ENCODE measurements at regions not wholly inside any gene's neighbourhood (a gene's known extent, or its start where the extent isn't known, plus 50 kb on each side); places are given as distances from the start of the nearest gene placed in this dataset.

- H3K9me3 ChIP-seq, result peaks cover 0 to 59% (median 14%) of the 10 kb centered on the region in 4 donors
- 92 to 95% methylated on average over 5 of the region's 5 CpGs for WGBS, 2 donors
- H3K4me1 ChIP-seq, result no peaks in the 10 kb centered on the region
- no peak for DNase-seq (ENCODE audit: low spot score in 2 of 2)
- no peak overlapping the region for H3K27ac ChIP-seq
- H3K36me3 ChIP-seq, result no peaks in the 10 kb centered on the region
- no peak for TF ChIP-seq POLR2A (IDR thresholded peaks at IDR 0.05)
- TF ChIP-seq CTCF (IDR thresholded peaks at IDR 0.05), result no peak
- TF ChIP-seq EP300 (IDR thresholded peaks at IDR 0.05), result no peak
- H3K4me3 ChIP-seq, result no peak overlapping the region
- no peaks in the 10 kb centered on the region for H3K27me3 ChIP-seq
Measured at GRCh38 chr6:23672737-23673136, 453.3 kb upstream of the NRSN1 start.

- Histone ChIP-seq H3K27me3 (no peaks in the 10 kb centered on the region), H3K36me3 (no peaks in the 10 kb centered on the region), H3K27ac (no peak overlapping the region), H3K9me3 (peaks cover 0 to 19% (median 8%) of the 10 kb centered on the region in 4 donors), H3K4me3 (no peak overlapping the region), H3K4me1 (no peaks in the 10 kb centered on the region)
- DNase-seq (ENCODE audit: low spot score in 2 of 2), result no peak
- TF ChIP-seq POLR2A (IDR thresholded peaks at IDR 0.05) (no peak), EP300 (IDR thresholded peaks at IDR 0.05) (no peak), CTCF (IDR thresholded peaks at IDR 0.05) (no peak)
- WGBS, 2 donors, result 64 to 96% methylated on average over 3 of the region's 3 CpGs
Measured at GRCh38 chr6:23678626-23679025, 447.4 kb upstream of the NRSN1 start.

- 39 to 41% methylated on average over 3 of the region's 3 CpGs for WGBS, 2 donors
- no peak for TF ChIP-seq EP300 (IDR thresholded peaks at IDR 0.05)
- TF ChIP-seq POLR2A (IDR thresholded peaks at IDR 0.05), result no peak
- TF ChIP-seq CTCF (IDR thresholded peaks at IDR 0.05), result no peak
- Histone ChIP-seq H3K36me3 (no peaks in the 10 kb centered on the region), H3K27ac (no peak overlapping the region), H3K9me3 (no peaks in the 10 kb centered on the region), H3K4me1 (no peaks in the 10 kb centered on the region), H3K4me3 (no peak overlapping the region), H3K27me3 (no peaks in the 10 kb centered on the region)
- DNase-seq (ENCODE audit: low spot score in 2 of 2), result no peak
Measured at GRCh38 chr6:23681743-23682142, 444.3 kb upstream of the NRSN1 start.

- 80 to 82% methylated on average over 15 of the region's 15 CpGs for WGBS, 2 donors
- no peaks in the 10 kb centered on the region for H3K9me3 ChIP-seq
- no peak for DNase-seq (ENCODE audit: low spot score in 2 of 2)
- no peak overlapping the region for H3K4me3 ChIP-seq
- no peak for TF ChIP-seq POLR2A (IDR thresholded peaks at IDR 0.05)
- no peak for TF ChIP-seq CTCF (IDR thresholded peaks at IDR 0.05)
- TF ChIP-seq EP300 (IDR thresholded peaks at IDR 0.05), result no peak
- no peaks in the 10 kb centered on the region for H3K4me1 ChIP-seq
- H3K36me3 ChIP-seq, result no peaks in the 10 kb centered on the region
- H3K27ac ChIP-seq, result no peak overlapping the region
- H3K27me3 ChIP-seq, result no peaks in the 10 kb centered on the region
Measured at GRCh38 chr6:23688650-23689049, 437.4 kb upstream of the NRSN1 start.

- WGBS, 2 donors, result 41 to 51% methylated on average over 5 of the region's 5 CpGs
- TF ChIP-seq POLR2A (IDR thresholded peaks at IDR 0.05) (no peak), EP300 (IDR thresholded peaks at IDR 0.05) (no peak), CTCF (IDR thresholded peaks at IDR 0.05) (no peak)
- Histone ChIP-seq H3K9me3 (no peaks in the 10 kb centered on the region), H3K4me1 (no peaks in the 10 kb centered on the region), H3K36me3 (no peaks in the 10 kb centered on the region), H3K27me3 (no peaks in the 10 kb centered on the region), H3K27ac (no peak overlapping the region), H3K4me3 (no peak overlapping the region)
- no peak for DNase-seq (ENCODE audit: low spot score in 2 of 2)
Measured at GRCh38 chr6:23690453-23691049, 435.5 kb upstream of the NRSN1 start.

All from tibial nerve (tissue), 4 donors.